Keratinocyte (primary cell): ENCODE measurements at regions not wholly inside any gene's neighbourhood (a gene's known extent, or its start where the extent isn't known, plus 50 kb on each side); places are given as distances from the start of the nearest gene placed in this dataset.

Source experiments
- CTCF ChIP-seq, 3 experiments: IDR thresholded peaks in 1 of 3; conservative IDR thresholded peaks in 1 of 3; optimal IDR thresholded peaks in 1 of 3; 2 replicates in 2 of 3; 3 replicates in 1 of 3; pipeline versions ENCODE3 to v1.5.1; 2011; ENCODE audit warnings: low read length in 3 of 3, mild to moderate bottlenecking in 3 of 3, moderate library complexity in 2 of 3, control low read depth in 1 of 3, inconsistent platforms in 1 of 3; ENCODE audit not compliant: insufficient read depth in 2 of 3; ENCODE audit errors: extremely low read depth in 1 of 3
- EZH2 ChIP-seq: IDR thresholded peaks from one replicate; pipeline ENCODE4 v1.6.1; 2012; ENCODE audit warnings: inconsistent platforms, mild to moderate bottlenecking, low read length, moderate library complexity

- TF ChIP-seq CTCF (optimal IDR thresholded peaks at IDR 0.05 in 1 of 3, IDR thresholded peaks at IDR 0.05 in 1 of 3, conservative IDR thresholded peaks at IDR 0.05 in 1 of 3; ENCODE audit: extremely low read depth in 1 of 3, insufficient read depth in 2 of 3, low read length in 3 of 3) = no peak
- TF ChIP-seq EZH2 = no peak
These were observed 155.3 kb downstream of the MEX3B start for GRCh38 chr15:81890496-81890895.
